ENCODE measurements at regions not wholly inside any gene's neighbourhood (a gene's known extent, or its start where the extent isn't known, plus 50 kb on each side); places are given as distances from the start of the nearest gene placed in this dataset.

- TF ChIP-seq EZH2 (IDR thresholded peaks at IDR 0.05; ENCODE audit: low read length) (no peak), CTCF (optimal IDR thresholded peaks at IDR 0.05 in 1 of 3, IDR thresholded peaks at IDR 0.05 in 1 of 3, conservative IDR thresholded peaks at IDR 0.05 in 1 of 3; ENCODE audit: extremely low read depth in 1 of 3, insufficient read depth in 2 of 3, low read length in 3 of 3) (no peak)
- no peak overlapping the region for H3K27ac ChIP-seq (ENCODE audit: control insufficient read depth, insufficient read depth, low read length)
- no peak for FAIRE-seq
Observed at GRCh38 chr4:111359602-111360001, 736.7 kb upstream of the PITX2 start.

GRCh38 chr4:111360906-111361305 lies 738.0 kb upstream of the PITX2 start:
- Histone ChIP-seq H4K20me1 (ENCODE audit: control insufficient read depth, extremely low read depth, insufficient read depth, low read length) (no peaks in the 10 kb centered on the region), H3K9ac (ENCODE audit: control insufficient read depth, extremely low read depth, insufficient read depth, low read length) (no peak overlapping the region), H3K9me1 (ENCODE audit: control insufficient read depth, extremely low read depth, insufficient read depth, low read length) (no peaks in the 10 kb centered on the region), H3K4me3 (ENCODE audit: control insufficient read depth in 2 of 3, extremely low read depth in 1 of 3, insufficient read depth in 2 of 3, low read depth in 1 of 3, low read length in 3 of 3) (no peak overlapping the region), H3K27me3 (ENCODE audit: control insufficient read depth, extremely low read depth, insufficient read depth, low read length) (no peaks in the 10 kb centered on the region), H3K9me3 (ENCODE audit: control insufficient read depth, low read depth, low read length) (no peaks in the 10 kb centered on the region), H3K79me2 (ENCODE audit: control insufficient read depth, insufficient read depth, low read length) (no peaks in the 10 kb centered on the region), H3K4me1 (ENCODE audit: control insufficient read depth, extremely low read depth, insufficient read depth, low read length) (no peaks in the 10 kb centered on the region), H3K36me3 (ENCODE audit: control insufficient read depth in 2 of 2, extremely low read depth in 1 of 2, insufficient read depth in 2 of 2, low read length in 2 of 2) (no peaks in the 10 kb centered on the region), H3K4me2 (ENCODE audit: control insufficient read depth, extremely low read depth, insufficient read depth, low read depth, low read length) (no peak overlapping the region), H3K27ac (ENCODE audit: control insufficient read depth, insufficient read depth, low read length) (no peak overlapping the region), H2AFZ (ENCODE audit: control insufficient read depth, low read length) (no peak overlapping the region)
- DNase-seq (ENCODE audit: low read depth, low spot score), result no peak
- FAIRE-seq, result no peak
- dilution Hi-C loops (cut with MboI; ENCODE audit: extremely low pct_ligation_motif_present, low sequenced_read_pairs), result no loop called here
- TF ChIP-seq CTCF (optimal IDR thresholded peaks at IDR 0.05 in 1 of 3, IDR thresholded peaks at IDR 0.05 in 1 of 3, conservative IDR thresholded peaks at IDR 0.05 in 1 of 3; ENCODE audit: extremely low read depth in 1 of 3, insufficient read depth in 2 of 3, low read length in 3 of 3), result no peak
- no peak for TF ChIP-seq EZH2 (IDR thresholded peaks at IDR 0.05; ENCODE audit: low read length)

More at GRCh38 chr4:111359602-111360001, 736.7 kb upstream of the PITX2 start:
- dilution Hi-C loops (cut with MboI; ENCODE audit: extremely low pct_ligation_motif_present, low sequenced_read_pairs), result no loop called here
- Histone ChIP-seq H3K4me3 (ENCODE audit: control insufficient read depth in 2 of 3, extremely low read depth in 1 of 3, insufficient read depth in 2 of 3, low read depth in 1 of 3, low read length in 3 of 3) (no peak overlapping the region), H3K79me2 (ENCODE audit: control insufficient read depth, insufficient read depth, low read length) (no peaks in the 10 kb centered on the region), H3K4me1 (ENCODE audit: control insufficient read depth, extremely low read depth, insufficient read depth, low read length) (no peaks in the 10 kb centered on the region), H4K20me1 (ENCODE audit: control insufficient read depth, extremely low read depth, insufficient read depth, low read length) (no peaks in the 10 kb centered on the region), H3K4me2 (ENCODE audit: control insufficient read depth, extremely low read depth, insufficient read depth, low read depth, low read length) (no peak overlapping the region), H3K9me1 (ENCODE audit: control insufficient read depth, extremely low read depth, insufficient read depth, low read length) (no peaks in the 10 kb centered on the region), H3K36me3 (ENCODE audit: control insufficient read depth in 2 of 2, extremely low read depth in 1 of 2, insufficient read depth in 2 of 2, low read length in 2 of 2) (no peaks in the 10 kb centered on the region), H3K9me3 (ENCODE audit: control insufficient read depth, low read depth, low read length) (no peaks in the 10 kb centered on the region), H3K27me3 (ENCODE audit: control insufficient read depth, extremely low read depth, insufficient read depth, low read length) (no peaks in the 10 kb centered on the region), H2AFZ (ENCODE audit: control insufficient read depth, low read length) (no peak overlapping the region), H3K9ac (ENCODE audit: control insufficient read depth, extremely low read depth, insufficient read depth, low read length) (no peak overlapping the region)
- DNase-seq (ENCODE audit: low read depth, low spot score), result no peak

All from keratinocyte (primary cell).